SU-DHL-6 (cell line): ENCODE measurements at regions not wholly inside any gene's neighbourhood (a gene's known extent, or its start where the extent isn't known, plus 50 kb on each side); places are given as distances from the start of the nearest gene placed in this dataset.

Experiments used
- H2AFZ ChIP-seq: fragments of 200-600 bp; sonication (generic); 2 replicates; pipeline ENCODE4 v1.6.1; 2014; ENCODE audit warnings: low read depth, mild to moderate bottlenecking, moderate library complexity, mixed read lengths, antibody characterized with exemption, low read length; ENCODE audit not compliant: severe bottlenecking
- H3F3A ChIP-seq: fragments of 200-600 bp; shearing (Covaris generic); 2 replicates; pipeline ENCODE4 v1.6.0; 2016; ENCODE audit warnings: antibody characterized with exemption, mild to moderate bottlenecking; ENCODE audit not compliant: insufficient read depth
- H3K27ac ChIP-seq: fragments of 200-600 bp; sonication (generic); 2 replicates; pipeline ENCODE4 v1.5.1; 2016; ENCODE audit warnings: low read depth, mild to moderate bottlenecking, low read length, moderate library complexity, mixed read lengths
- H3K27me3 ChIP-seq: fragments of 200-600 bp; sonication (generic), shearing (Covaris generic); 2 replicates; pipeline ENCODE4 v1.6.0; 2014; ENCODE audit warnings: mild to moderate bottlenecking, low read length
- H3K36me3 ChIP-seq: fragments of 200-600 bp; sonication (generic); 2 replicates; pipeline ENCODE4 v1.6.1; 2014; ENCODE audit warnings: mild to moderate bottlenecking, low read length, mixed read lengths
- H3K4me2 ChIP-seq: fragments of 300-600, 200-600 bp; shearing (Covaris generic), sonication (generic); 2 replicates; pipeline ENCODE4 v1.6.0; 2014; ENCODE audit warnings: low read length, low read depth, mild to moderate bottlenecking; ENCODE audit not compliant: poor library complexity, severe bottlenecking
- H3K4me3 ChIP-seq: fragments of 200-600 bp; sonication (generic); 2 replicates; pipeline ENCODE4 v1.5.1; 2014; ENCODE audit warnings: antibody characterized with exemption, low read length, mild to moderate bottlenecking, mixed read lengths; ENCODE audit not compliant: insufficient read depth, poor library complexity, severe bottlenecking
- H3K79me2 ChIP-seq: fragments of 200-600 bp; sonication (generic); 2 replicates; pipeline ENCODE4 v1.6.1; 2014; ENCODE audit warnings: mild to moderate bottlenecking, low read length, moderate library complexity; ENCODE audit not compliant: insufficient read depth
- H3K9ac ChIP-seq: fragments of 200-600 bp; sonication (generic); 2 replicates; pipeline ENCODE4 v1.7.0; 2014; ENCODE audit warnings: mild to moderate bottlenecking, low read length
- H3K9me2 ChIP-seq: fragments of 200-600 bp; sonication (generic); replicated peaks from 2 replicates; pipeline ENCODE4 v1.6.1; 2014; ENCODE audit warnings: low read length; ENCODE audit not compliant: insufficient read depth
- H3K9me3 ChIP-seq: fragments of 200-600 bp; sonication (generic); 2 replicates; pipeline ENCODE4 v1.6.1; 2014; ENCODE audit warnings: low read length, mixed read lengths; ENCODE audit not compliant: insufficient read depth
- H4K20me1 ChIP-seq: fragments of 200-600 bp; sonication (generic); 2 replicates; pipeline ENCODE4 v1.6.1; 2014; ENCODE audit warnings: low read depth, mild to moderate bottlenecking, antibody characterized with exemption, low read length, moderate library complexity, mixed read lengths
- EZH2phosphoT487 ChIP-seq: fragments of 200-600 bp; sonication (generic), shearing (Covaris generic); conservative IDR thresholded peaks from 2 replicates; pipeline ENCODE4 v1.6.1; 2018; ENCODE audit warnings: mild to moderate bottlenecking, antibody characterized with exemption, low read length, moderate library complexity, mixed read lengths
- TF ChIP-seq, protein P1 (sequence below): fragments of 200-600 bp; sonication (generic); IDR thresholded peaks from one replicate; pipeline ENCODE4 v1.5.1; 2017; ENCODE audit warnings: antibody characterized with exemption, mild to moderate bottlenecking, low read length, moderate library complexity; ENCODE audit not compliant: insufficient read depth, poor library complexity, severe bottlenecking

DNA sequence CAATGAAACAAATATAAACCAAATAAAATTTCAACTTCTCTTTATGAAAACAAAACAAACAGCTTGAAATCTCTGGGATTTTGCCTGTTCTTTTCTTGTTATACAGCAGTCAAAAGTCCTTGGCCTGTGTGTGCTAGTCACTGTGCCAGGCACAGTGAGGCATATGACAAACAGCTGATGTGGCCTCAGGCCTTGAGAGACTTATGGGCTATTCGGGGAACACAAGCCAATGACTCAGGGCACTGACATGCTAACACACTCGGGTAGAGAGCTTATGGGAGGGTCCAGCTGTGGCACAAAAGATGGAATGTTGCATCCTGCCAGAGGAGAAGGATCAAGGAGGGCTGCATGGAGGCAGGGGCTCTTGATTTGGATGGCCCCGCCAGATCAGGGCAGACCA is 95.4 kb upstream of the NKX2-2 start:
- H3K9ac ChIP-seq = no peak overlapping the region
- no peak overlapping the region for H3K27ac ChIP-seq
- no peak overlapping the region for H3K4me3 ChIP-seq
- H2AFZ ChIP-seq = no peak overlapping the region
- H3K36me3 ChIP-seq = no peaks in the 10 kb centered on the region
- no peaks in the 10 kb centered on the region for H3K79me2 ChIP-seq
- no peak for TF ChIP-seq EZH2phosphoT487
- TF ChIP-seq, protein P1, sequence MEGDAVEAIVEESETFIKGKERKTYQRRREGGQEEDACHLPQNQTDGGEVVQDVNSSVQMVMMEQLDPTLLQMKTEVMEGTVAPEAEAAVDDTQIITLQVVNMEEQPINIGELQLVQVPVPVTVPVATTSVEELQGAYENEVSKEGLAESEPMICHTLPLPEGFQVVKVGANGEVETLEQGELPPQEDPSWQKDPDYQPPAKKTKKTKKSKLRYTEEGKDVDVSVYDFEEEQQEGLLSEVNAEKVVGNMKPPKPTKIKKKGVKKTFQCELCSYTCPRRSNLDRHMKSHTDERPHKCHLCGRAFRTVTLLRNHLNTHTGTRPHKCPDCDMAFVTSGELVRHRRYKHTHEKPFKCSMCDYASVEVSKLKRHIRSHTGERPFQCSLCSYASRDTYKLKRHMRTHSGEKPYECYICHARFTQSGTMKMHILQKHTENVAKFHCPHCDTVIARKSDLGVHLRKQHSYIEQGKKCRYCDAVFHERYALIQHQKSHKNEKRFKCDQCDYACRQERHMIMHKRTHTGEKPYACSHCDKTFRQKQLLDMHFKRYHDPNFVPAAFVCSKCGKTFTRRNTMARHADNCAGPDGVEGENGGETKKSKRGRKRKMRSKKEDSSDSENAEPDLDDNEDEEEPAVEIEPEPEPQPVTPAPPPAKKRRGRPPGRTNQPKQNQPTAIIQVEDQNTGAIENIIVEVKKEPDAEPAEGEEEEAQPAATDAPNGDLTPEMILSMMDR = no peak
- H3K27me3 ChIP-seq = no peaks in the 10 kb centered on the region
- H3K9me2 ChIP-seq = no peaks in the 10 kb centered on the region
- peaks cover 6% of the 10 kb centered on the region; the same call in 1 of the 2 replicates for H3K9me3 ChIP-seq
- no peak overlapping the region for H3K4me2 ChIP-seq
- H4K20me1 ChIP-seq = no peaks in the 10 kb centered on the region
- no peaks in the 10 kb centered on the region for H3F3A ChIP-seq

DNA sequence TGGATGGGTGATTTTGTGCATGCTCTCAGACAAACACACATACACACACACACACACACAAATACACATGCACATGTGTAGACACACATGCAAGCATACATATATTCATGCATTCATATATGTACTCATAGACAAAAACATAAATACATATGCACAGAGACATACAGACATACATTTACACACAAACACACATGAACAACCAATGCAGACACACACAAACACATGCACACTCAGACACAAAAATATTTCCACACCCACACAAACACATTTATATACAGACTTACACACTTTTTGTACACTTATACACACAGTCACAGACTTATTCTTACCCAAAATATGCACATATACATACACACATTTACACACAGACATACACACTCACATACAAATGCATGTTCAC is 94.9 kb upstream of the NKX2-2 start:
- H3K27me3 ChIP-seq = no peaks in the 10 kb centered on the region
- H3F3A ChIP-seq = no peaks in the 10 kb centered on the region
- H3K79me2 ChIP-seq = no peaks in the 10 kb centered on the region
- H3K9me2 ChIP-seq = no peaks in the 10 kb centered on the region
- H4K20me1 ChIP-seq = no peaks in the 10 kb centered on the region
- H3K9ac ChIP-seq = no peak overlapping the region
- H3K4me3 ChIP-seq = no peak overlapping the region
- H3K4me2 ChIP-seq = no peak overlapping the region
- no peak overlapping the region for H2AFZ ChIP-seq
- TF ChIP-seq, protein P1 = no peak
- no peak for TF ChIP-seq EZH2phosphoT487
- H3K9me3 ChIP-seq = peaks cover 6% of the 10 kb centered on the region; the same call in 1 of the 2 replicates
- H3K27ac ChIP-seq = no peak overlapping the region
- no peaks in the 10 kb centered on the region for H3K36me3 ChIP-seq

DNA sequence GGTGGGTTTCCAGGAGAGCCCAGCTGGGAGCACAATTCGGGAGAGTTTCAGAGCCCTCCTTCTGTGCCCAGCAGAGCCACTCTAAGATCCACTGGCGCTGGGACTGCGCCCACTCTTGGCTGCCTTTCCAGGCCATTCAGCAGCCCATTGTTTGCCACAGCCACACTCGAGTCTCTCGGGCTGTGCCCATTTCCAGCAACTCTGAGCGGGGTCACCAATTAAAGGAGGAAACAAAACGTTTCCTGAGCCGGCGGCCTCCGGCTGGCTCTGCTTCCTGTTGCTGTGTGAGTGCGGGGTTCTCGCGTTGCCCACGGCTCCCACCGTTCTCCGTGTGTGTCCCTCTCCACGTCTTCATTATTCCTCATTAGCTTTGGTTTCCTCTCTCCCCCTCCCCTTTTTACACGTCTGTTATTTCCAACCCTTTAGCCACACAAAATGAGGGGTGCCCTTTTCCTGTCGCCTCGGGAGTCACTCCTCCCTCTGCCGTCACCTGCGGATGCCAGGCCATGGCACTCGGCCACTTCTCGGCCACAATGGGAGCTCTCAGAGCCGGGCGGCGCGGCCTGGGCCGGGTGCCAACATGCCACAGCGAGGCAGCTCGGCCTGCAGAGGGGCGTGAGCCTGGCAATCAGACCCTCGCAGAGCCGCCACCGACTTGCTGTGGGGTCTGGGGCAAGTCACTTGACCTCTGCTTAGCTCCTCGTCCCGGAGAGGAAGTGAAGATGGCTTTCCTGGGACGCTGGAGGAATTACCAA is 94.3 kb upstream of the NKX2-2 start:
- no peak overlapping the region for H3K9ac ChIP-seq
- H3K27ac ChIP-seq = no peak overlapping the region
- no peaks in the 10 kb centered on the region for H3K79me2 ChIP-seq
- H3K4me3 ChIP-seq = no peak overlapping the region
- no peaks in the 10 kb centered on the region for H3K9me2 ChIP-seq
- H3F3A ChIP-seq = no peaks in the 10 kb centered on the region
- H2AFZ ChIP-seq = no peak overlapping the region
- H3K9me3 ChIP-seq = peaks cover 6% of the 10 kb centered on the region; the same call in 1 of the 2 replicates
- TF ChIP-seq EZH2phosphoT487 = no peak
- TF ChIP-seq, protein P1 = no peak
- H3K36me3 ChIP-seq = no peaks in the 10 kb centered on the region
- H4K20me1 ChIP-seq = no peaks in the 10 kb centered on the region
- H3K4me2 ChIP-seq = no peak overlapping the region
- no peaks in the 10 kb centered on the region for H3K27me3 ChIP-seq
